ENCODE measurements at regions not wholly inside any gene's neighbourhood (a gene's known extent, or its start where the extent isn't known, plus 50 kb on each side); places are given as distances from the start of the nearest gene placed in this dataset.

- intact Hi-C loops (cut with DNase I) = no loop called here
- WGBS (ENCODE audit: insufficient coverage, low coverage, low lambda C conversion rate, missing lambda C conversion rate) = 100% methylated on average over 1 of the region's 10 CpGs
- ATAC-seq (no peak), DNase-seq (no peak)
- Histone ChIP-seq H3K27ac (no peak overlapping the region), H3K9me3 (no peaks in the 10 kb centered on the region), H3K27me3 (no peaks in the 10 kb centered on the region), H3K36me3 (peaks cover 0 to 45% (median 7%) of the 10 kb centered on the region in 4 donors), H3K4me3 (no peak overlapping the region), H3K4me1 (peaks cover 0 to 5% (median 0%) of the 10 kb centered on the region in 4 donors)
- TF ChIP-seq CTCF (IDR thresholded peaks at IDR 0.05) (no peak), POLR2A (IDR thresholded peaks at IDR 0.05) (no peak)
These were observed 165.8 kb upstream of the ZNF267 start for GRCh38 chr16:31707743-31708335.

GRCh38 chr16:31708348-31708747 lies 165.3 kb upstream of the ZNF267 start:
- intact Hi-C loops (cut with DNase I) = no loop called here
- H3K27me3 ChIP-seq = no peaks in the 10 kb centered on the region
- no peak for DNase-seq
- H3K4me1 ChIP-seq = peaks cover 0 to 5% (median 0%) of the 10 kb centered on the region in 4 donors
- no peak overlapping the region for H3K4me3 ChIP-seq
- H3K27ac ChIP-seq = no peak overlapping the region
- no peak for ATAC-seq
- no peaks in the 10 kb centered on the region for H3K9me3 ChIP-seq
- 100% methylated on average over 1 of the region's 8 CpGs for WGBS (ENCODE audit: insufficient coverage, low coverage, low lambda C conversion rate, missing lambda C conversion rate)
- TF ChIP-seq POLR2A (IDR thresholded peaks at IDR 0.05) (no peak), CTCF (IDR thresholded peaks at IDR 0.05) (no peak)
- H3K36me3 ChIP-seq = peaks cover 0 to 45% (median 7%) of the 10 kb centered on the region in 4 donors

- DNase-seq (no peak), ATAC-seq (no peak)
- WGBS (ENCODE audit: insufficient coverage, low coverage, low lambda C conversion rate, missing lambda C conversion rate) = 90% methylated on average over 2 of the region's 9 CpGs
- H3K36me3 ChIP-seq = peaks cover 0 to 37% (median 4%) of the 10 kb centered on the region in 4 donors
- intact Hi-C loops (cut with DNase I) = no loop called here
- peaks cover 0 to 5% (median 0%) of the 10 kb centered on the region in 4 donors for H3K4me1 ChIP-seq
- H3K27me3 ChIP-seq = no peaks in the 10 kb centered on the region
- TF ChIP-seq POLR2A (IDR thresholded peaks at IDR 0.05) (no peak), CTCF (IDR thresholded peaks at IDR 0.05) (no peak)
- no peaks in the 10 kb centered on the region for H3K9me3 ChIP-seq
- no peak overlapping the region for H3K27ac ChIP-seq
- no peak overlapping the region for H3K4me3 ChIP-seq
These were observed 164.4 kb upstream of the ZNF267 start for GRCh38 chr16:31709181-31709580.

- peaks cover 0 to 5% (median 0%) of the 10 kb centered on the region in 4 donors for H3K4me1 ChIP-seq
- 100% methylated on average over 6 of the region's 10 CpGs for WGBS (ENCODE audit: insufficient coverage, low coverage, low lambda C conversion rate, missing lambda C conversion rate)
- peaks cover 0 to 28% (median under 1%) of the 10 kb centered on the region in 4 donors for H3K36me3 ChIP-seq
- DNase-seq (no peak), ATAC-seq (no peak)
- no peak for TF ChIP-seq POLR2A (IDR thresholded peaks at IDR 0.05)
- no peak for TF ChIP-seq CTCF (IDR thresholded peaks at IDR 0.05)
- intact Hi-C loops (cut with DNase I) = no loop called here
- no peak overlapping the region for H3K4me3 ChIP-seq
- no peak overlapping the region for H3K27ac ChIP-seq
- H3K27me3 ChIP-seq = no peaks in the 10 kb centered on the region
- no peaks in the 10 kb centered on the region for H3K9me3 ChIP-seq
These were observed 163.5 kb upstream of the ZNF267 start for GRCh38 chr16:31710134-31710533.

Measured in right lobe of liver (tissue), 6 donors.